Kidney (tissue), 13 donors: ENCODE measurements at regions not wholly inside any gene's neighbourhood (a gene's known extent, or its start where the extent isn't known, plus 50 kb on each side); places are given as distances from the start of the nearest gene placed in this dataset.

Source experiments
- DNase-seq, 5 donors: peaks; one replicate each; pipeline ENCODE4 v3.0.0-alpha.2; 2013 to 2020
- FAIRE-seq: peaks from 2 replicates; lab custom pipeline; 2012; peaks lifted over from hg19 to GRCh38; lab: Jason Lieb, UNC
- H3K27ac ChIP-seq, 2 donors: one replicate each; pipeline ENCODE4 v1.7.0; 2013; ENCODE audit warnings: low read depth in 2 of 2, low read length in 2 of 2, inconsistent platforms in 1 of 2
- H3K27me3 ChIP-seq: one replicate; pipeline ENCODE4 v1.7.1; 2013; ENCODE audit warnings: low read length, inconsistent platforms; ENCODE audit not compliant: control insufficient read depth, insufficient read depth
- H3K36me3 ChIP-seq, 3 donors: one replicate each; pipeline versions ENCODE4 v1.7.0 to v1.7.1; 2013; ENCODE audit warnings: low read length in 3 of 3, control low read depth in 1 of 3, inconsistent platforms in 1 of 3; ENCODE audit not compliant: insufficient read depth in 3 of 3, control insufficient read depth in 2 of 3
- H3K4me1 ChIP-seq, 3 donors: one replicate each; pipeline versions ENCODE4 v1.7.0 to v1.7.1; 2013; ENCODE audit warnings: low read length in 3 of 3, inconsistent platforms in 1 of 3, low read depth in 1 of 3; ENCODE audit not compliant: control insufficient read depth in 2 of 3, insufficient read depth in 2 of 3
- H3K4me3 ChIP-seq, 3 donors: one replicate each; pipeline versions ENCODE4 v1.7.0 to v1.8.1; 2013; ENCODE audit warnings: low read length in 3 of 3, control low read depth in 1 of 3, inconsistent platforms in 1 of 3
- H3K9ac ChIP-seq, 3 donors: one replicate each; pipeline versions ENCODE4 v1.7.0 to v1.7.1; 2013; ENCODE audit warnings: low read length in 3 of 3, control low read depth in 1 of 3, inconsistent platforms in 1 of 3
- H3K9me3 ChIP-seq, 3 donors: one replicate each; pipeline versions ENCODE4 v1.7.0 to v1.7.1; 2013; ENCODE audit warnings: low read length in 3 of 3, control low read depth in 1 of 3, inconsistent platforms in 1 of 3; ENCODE audit not compliant: control insufficient read depth in 2 of 3, insufficient read depth in 1 of 3
- intact Hi-C: fragments of 100-400 bp; cut with DNase I; formaldehyde crosslinking; loops from one replicate; pipeline ENCODE4 v1.11.1; 2022
- TF ChIP-seq, protein P1 (sequence below): IDR thresholded peaks from 3 replicates; pipeline ENCODE4 v1.5.1; 2012; ENCODE audit warnings: mild to moderate bottlenecking, moderate library complexity, borderline replicate concordance; ENCODE audit not compliant: insufficient read depth; ENCODE audit errors: extremely low read depth
- donor health status: control.
- donor health status: control.
- donor health status: control.
- donor health status: control.
- donor health status: control.
- donor health status: DM: yes; HTN: yes; CAD: no.
- donor health status: Normal renal cell carcinoma (clear cell type).

DNA sequence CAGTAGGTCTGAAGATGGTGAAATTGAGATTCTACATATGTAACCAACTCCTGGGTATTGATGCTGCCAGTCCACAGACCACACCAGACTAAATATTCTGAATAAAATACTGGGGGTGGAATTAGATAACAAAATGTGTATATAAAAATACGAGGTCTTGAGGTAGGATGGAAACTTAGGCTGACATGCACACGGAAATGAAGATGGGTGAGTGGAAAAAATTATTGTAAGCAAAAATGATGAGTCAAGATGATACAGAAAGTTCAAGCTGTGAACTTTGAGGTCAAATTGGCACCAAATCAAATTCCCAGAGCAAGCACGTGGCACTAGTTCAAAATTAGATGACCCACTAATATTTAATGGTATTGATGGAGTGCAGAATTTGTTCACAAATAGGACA lies 713.4 kb upstream of the ACO1 start:
- intact Hi-C loops = no loop called here
- no peak overlapping the region for H3K4me3 ChIP-seq
- FAIRE-seq (no peak), DNase-seq (no peak)
- no peak overlapping the region for H3K9ac ChIP-seq
- TF ChIP-seq, protein P1, sequence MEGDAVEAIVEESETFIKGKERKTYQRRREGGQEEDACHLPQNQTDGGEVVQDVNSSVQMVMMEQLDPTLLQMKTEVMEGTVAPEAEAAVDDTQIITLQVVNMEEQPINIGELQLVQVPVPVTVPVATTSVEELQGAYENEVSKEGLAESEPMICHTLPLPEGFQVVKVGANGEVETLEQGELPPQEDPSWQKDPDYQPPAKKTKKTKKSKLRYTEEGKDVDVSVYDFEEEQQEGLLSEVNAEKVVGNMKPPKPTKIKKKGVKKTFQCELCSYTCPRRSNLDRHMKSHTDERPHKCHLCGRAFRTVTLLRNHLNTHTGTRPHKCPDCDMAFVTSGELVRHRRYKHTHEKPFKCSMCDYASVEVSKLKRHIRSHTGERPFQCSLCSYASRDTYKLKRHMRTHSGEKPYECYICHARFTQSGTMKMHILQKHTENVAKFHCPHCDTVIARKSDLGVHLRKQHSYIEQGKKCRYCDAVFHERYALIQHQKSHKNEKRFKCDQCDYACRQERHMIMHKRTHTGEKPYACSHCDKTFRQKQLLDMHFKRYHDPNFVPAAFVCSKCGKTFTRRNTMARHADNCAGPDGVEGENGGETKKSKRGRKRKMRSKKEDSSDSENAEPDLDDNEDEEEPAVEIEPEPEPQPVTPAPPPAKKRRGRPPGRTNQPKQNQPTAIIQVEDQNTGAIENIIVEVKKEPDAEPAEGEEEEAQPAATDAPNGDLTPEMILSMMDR = no peak
- no peaks in the 10 kb centered on the region for H3K4me1 ChIP-seq
- H3K9me3 ChIP-seq = no peaks in the 10 kb centered on the region
- H3K27me3 ChIP-seq = no peaks in the 10 kb centered on the region
- no peak overlapping the region for H3K27ac ChIP-seq
- no peaks in the 10 kb centered on the region for H3K36me3 ChIP-seq

DNA sequence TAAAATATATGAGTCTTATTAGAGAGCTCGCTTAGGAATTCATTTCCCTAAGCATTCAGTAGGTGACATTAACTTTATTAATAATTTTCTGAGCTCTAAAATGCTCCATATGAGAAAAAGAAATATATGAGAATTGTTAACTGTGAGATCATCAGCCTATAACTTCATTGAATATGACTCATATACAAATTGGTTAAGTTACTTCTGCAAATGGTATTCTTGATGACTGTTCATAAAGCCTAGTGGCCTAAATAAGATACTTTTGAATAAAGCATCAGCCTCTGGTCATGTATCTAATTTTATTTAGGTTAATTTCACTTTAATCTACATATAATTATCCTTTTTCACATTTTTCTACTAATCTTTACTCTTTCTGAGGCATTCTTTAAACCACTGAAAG lies 710.2 kb upstream of the ACO1 start:
- H3K4me3 ChIP-seq = no peak overlapping the region
- no peaks in the 10 kb centered on the region for H3K27me3 ChIP-seq
- no peaks in the 10 kb centered on the region for H3K9me3 ChIP-seq
- TF ChIP-seq, protein P1 = no peak
- H3K27ac ChIP-seq = no peak overlapping the region
- H3K9ac ChIP-seq = no peak overlapping the region
- no peaks in the 10 kb centered on the region for H3K36me3 ChIP-seq
- H3K4me1 ChIP-seq = no peaks in the 10 kb centered on the region
- FAIRE-seq = no peak
- no peak for DNase-seq
- intact Hi-C loops = no loop called here

DNA sequence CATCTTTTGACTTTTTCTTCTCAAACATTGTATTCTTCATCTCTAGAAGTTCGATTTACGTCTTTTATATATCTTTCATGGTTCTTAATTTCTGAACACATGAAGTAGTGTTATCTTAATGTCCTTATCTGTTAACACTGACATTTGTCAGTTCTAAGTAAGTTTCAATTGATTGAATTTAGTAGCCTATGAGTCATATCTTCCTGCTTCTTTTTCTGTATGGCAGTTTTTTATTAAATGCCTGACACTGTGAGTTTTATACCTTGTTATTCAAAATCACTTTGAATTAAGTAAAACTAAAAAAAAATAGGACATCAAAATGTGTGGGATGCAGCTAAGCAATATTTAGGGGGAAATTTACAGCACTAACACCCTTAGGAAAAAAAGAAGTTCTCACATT lies 707.0 kb upstream of the ACO1 start:
- Histone ChIP-seq H3K4me1 (no peaks in the 10 kb centered on the region), H3K27ac (no peak overlapping the region), H3K9me3 (no peaks in the 10 kb centered on the region), H3K27me3 (no peaks in the 10 kb centered on the region), H3K9ac (no peak overlapping the region), H3K36me3 (no peaks in the 10 kb centered on the region), H3K4me3 (no peak overlapping the region)
- peak; percentile 45 for FAIRE-seq
- TF ChIP-seq, protein P1 = no peak
- intact Hi-C loops = no loop called here
- DNase-seq = no peak

DNA sequence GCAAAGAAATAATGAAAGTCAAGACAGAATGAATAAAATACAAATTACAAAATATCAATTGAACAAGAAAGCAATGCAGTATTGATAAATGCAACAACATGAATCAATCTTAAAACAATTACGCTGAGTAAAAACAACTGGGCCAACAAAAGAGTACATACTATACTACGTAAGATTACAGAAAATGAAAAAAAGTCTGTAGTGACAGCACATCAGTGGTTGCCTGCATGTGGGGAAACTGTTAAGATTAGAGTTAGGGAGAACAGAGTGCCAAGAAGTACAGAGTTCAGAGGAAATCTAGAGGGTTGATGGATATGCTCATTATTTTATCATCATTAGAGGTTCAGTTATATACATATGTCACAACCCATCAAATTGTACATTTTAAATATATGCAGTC lies 706.6 kb upstream of the ACO1 start:
- H3K4me3 ChIP-seq = no peak overlapping the region
- H3K4me1 ChIP-seq = no peaks in the 10 kb centered on the region
- no peak overlapping the region for H3K27ac ChIP-seq
- DNase-seq = no peak
- no peaks in the 10 kb centered on the region for H3K27me3 ChIP-seq
- intact Hi-C loops = no loop called here
- no peaks in the 10 kb centered on the region for H3K36me3 ChIP-seq
- FAIRE-seq = no peak
- no peak overlapping the region for H3K9ac ChIP-seq
- H3K9me3 ChIP-seq = no peaks in the 10 kb centered on the region
- TF ChIP-seq, protein P1 = no peak
